K562 (cell line): ENCODE measurements at regions not wholly inside any gene's neighbourhood (a gene's known extent, or its start where the extent isn't known, plus 50 kb on each side); places are given as distances from the start of the nearest gene placed in this dataset.

Experiments used
- ATAC-seq: fragments of 200-7000 bp; cut with Tn5 transposase; 3 replicates; pipeline ENCODE4 v1.9.1; 2020; ENCODE audit warnings: moderate library complexity
- BruUV-seq: library from RNA; stranded (reverse); fragments of 400-500 nt; replicated peaks from 2 replicates; lab custom pipeline; 2021; lab: Mats Ljungman, UMichigan
- CTCF ChIA-PET: fragments of 300-600 bp; formaldehyde crosslinking; extraction: SDS; loops from one replicate; lab custom pipeline; 2021; ENCODE audit warnings: low intra/inter-chr PET ratio; lab: Yijun Ruan, JAX
- POLR2A ChIA-PET: fragments of 300-600, 350-650 bp; sonication (Branson Sonifier 250); formaldehyde crosslinking; extraction: SDS; loops from one replicate; lab custom pipeline; 2021; ENCODE audit warnings: antibody characterized with exemption, inconsistent platforms; lab: Yijun Ruan, JAX
- DNase-seq, 4 experiments: peaks; one replicate each; pipeline versions ENCODE4 v3.0.0 to v3.0.0-alpha.2; 2011 to 2018; ENCODE audit warnings: low spot score in 3 of 4, mixed read lengths in 3 of 4; ENCODE audit errors: extremely low read depth in 1 of 4
- FAIRE-seq: peaks from 2 replicates; lab custom pipeline; 2011; peaks lifted over from hg19 to GRCh38; lab: Jason Lieb, UNC
- H2AFZ ChIP-seq: 2 replicates; pipeline ENCODE4 v1.6.0; 2011; ENCODE audit warnings: low read depth, low read length, control low read depth, inconsistent platforms
- H3K27ac ChIP-seq: fragments of 200-600 bp; 3 replicates; pipeline ENCODE4 v1.8.0; 2011; ENCODE audit warnings: low read depth, mild to moderate bottlenecking, control low read depth, inconsistent platforms, low read length, moderate library complexity, mixed read lengths; ENCODE audit errors: extremely low read depth
- H3K27me3 ChIP-seq, 2 experiments: fragments of 300-600 bp in 1 of 2; 2 replicates in 1 of 2; 3 replicates in 1 of 2; pipeline versions ENCODE4 v1.6.0 to v1.8.0; 2011; ENCODE audit warnings: inconsistent platforms in 2 of 2, low read length in 2 of 2, mild to moderate bottlenecking in 1 of 2, mixed read lengths in 1 of 2, moderate library complexity in 1 of 2; ENCODE audit not compliant: control insufficient read depth in 2 of 2, insufficient read depth in 2 of 2
- H3K36me3 ChIP-seq: fragments of 300-600 bp; 3 replicates; pipeline ENCODE4 v1.8.0; 2011; ENCODE audit warnings: mild to moderate bottlenecking, low read length, inconsistent platforms; ENCODE audit not compliant: control insufficient read depth, insufficient read depth
- H3K4me1 ChIP-seq, 2 experiments: fragments of 200-600 bp in 1 of 2; replicated peaks in 1 of 2; 2 replicates in 1 of 2; 3 replicates in 1 of 2; pipeline versions ENCODE4 v1.5.1 to v1.8.0; 2011; ENCODE audit warnings: inconsistent platforms in 2 of 2, low read length in 2 of 2, mild to moderate bottlenecking in 1 of 2, mixed read lengths in 1 of 2, moderate library complexity in 1 of 2; ENCODE audit not compliant: control insufficient read depth in 2 of 2, insufficient read depth in 2 of 2
- H3K4me2 ChIP-seq: 2 replicates; pipeline ENCODE4 v1.6.1; 2011; ENCODE audit warnings: low read length, control low read depth, inconsistent platforms, mixed read lengths; ENCODE audit not compliant: insufficient read depth
- H3K4me3 ChIP-seq: fragments of 200-600 bp; sonication (generic), shearing (Covaris generic); 2 replicates; pipeline ENCODE4 v1.5.1; 2016; ENCODE audit warnings: control low read depth, inconsistent platforms
- H3K79me2 ChIP-seq: fragments of 200-600 bp; 3 replicates; pipeline ENCODE4 v1.8.0; 2011; ENCODE audit warnings: low read length, inconsistent platforms; ENCODE audit not compliant: control insufficient read depth, insufficient read depth
- H3K9ac ChIP-seq, 2 experiments: 2 replicates each; pipeline versions ENCODE4 v1.6.0 to v1.6.1; 2011; ENCODE audit warnings: low read depth in 2 of 2, low read length in 2 of 2, control low read depth in 1 of 2, inconsistent platforms in 1 of 2, mild to moderate bottlenecking in 1 of 2, mixed read lengths in 1 of 2; ENCODE audit not compliant: insufficient read depth in 1 of 2
- H3K9me1 ChIP-seq: one replicate; pipeline ENCODE4 v1.6.0; 2011; ENCODE audit warnings: inconsistent platforms, mild to moderate bottlenecking, low read length, moderate library complexity; ENCODE audit not compliant: control insufficient read depth, insufficient read depth
- H3K9me3 ChIP-seq: replicated peaks from 2 replicates; pipeline ENCODE4 v1.5.1; 2011; ENCODE audit warnings: low read depth, low read length, inconsistent platforms; ENCODE audit not compliant: control insufficient read depth, insufficient read depth
- H4K20me1 ChIP-seq: replicated peaks from 2 replicates; pipeline ENCODE4 v1.6.1; 2011; ENCODE audit warnings: low read length, inconsistent platforms, mixed read lengths; ENCODE audit not compliant: control insufficient read depth, insufficient read depth
- ATF3 ChIP-seq, 2 experiments: fragments of 450-650 bp in 1 of 2; sonication (generic) in 1 of 2; formaldehyde crosslinking in 1 of 2; IDR thresholded peaks in 1 of 2; conservative IDR thresholded peaks in 1 of 2; 2 replicates each; pipeline versions ENCODE4 v1.6.1 to v1.8.1; 2016 to 2023; ENCODE audit warnings: mild to moderate bottlenecking in 2 of 2, moderate library complexity in 2 of 2, inconsistent platforms in 1 of 2, missing genetic modification reagents in 1 of 2
- CEBPB ChIP-seq: fragments of 450-650 bp; IDR thresholded peaks from 2 replicates; pipeline ENCODE4 v1.6.1; 2016; ENCODE audit warnings: missing genetic modification characterization, missing compliant biosample characterization
- CREBBP ChIP-seq: IDR thresholded peaks from one replicate; pipeline ENCODE4 v1.6.1; 2012; ENCODE audit warnings: low read depth, mild to moderate bottlenecking, control low read depth, inconsistent platforms, low read length
- KAT8 ChIP-seq: fragments of 450-650 bp; IDR thresholded peaks from 2 replicates; pipeline ENCODE4 v1.6.1; 2016; ENCODE audit warnings: low read depth, mild to moderate bottlenecking
- MCM7 ChIP-seq, 2 experiments: fragments of 450-650 bp; IDR thresholded peaks; 2 replicates each; pipeline ENCODE4 v1.6.1; 2016 to 2018
- SMAD1 ChIP-seq: fragments of 150-350 bp; IDR thresholded peaks from 2 replicates; pipeline ENCODE4 v1.6.1; 2014; ENCODE audit warnings: low read length, low read depth; ENCODE audit not compliant: partially characterized antibody
- STAG1 ChIP-seq: sonication (generic); formaldehyde crosslinking; IDR thresholded peaks from 2 replicates; pipeline ENCODE4 v1.5.0; 2020; ENCODE audit warnings: missing genetic modification reagents, borderline replicate concordance
- USF2 ChIP-seq: sonication (generic); formaldehyde crosslinking; IDR thresholded peaks from 2 replicates; pipeline ENCODE4 v1.5.0; 2020; ENCODE audit warnings: missing genetic modification reagents
- ZNF77 ChIP-seq: fragments of 250-450 bp; sonication (Bioruptor Pico); IDR thresholded peaks from 2 replicates; pipeline ENCODE4 v1.5.0; 2020
- ZZZ3 ChIP-seq: fragments of 450-650 bp; IDR thresholded peaks from 2 replicates; pipeline ENCODE4 v1.6.1; 2016; ENCODE audit warnings: antibody characterized with exemption, mild to moderate bottlenecking, moderate library complexity
- WGBS: fragments of 100-300 bp; shearing (Covaris generic); methylation state at CpG from one replicate; pipeline ENCODE4 v1.1.6; 2016; ENCODE audit warnings: low coverage, mixed read lengths; ENCODE audit not compliant: insufficient coverage; ENCODE audit errors: missing lambda C conversion rate; 5-methylcytosine and 5-hydroxymethylcytosine counted together
- in situ Hi-C: fragments of 300-500 bp; cut with MboI; formaldehyde crosslinking; loops from 4 replicates; pipeline ENCODE4 v1.15.0; 2018; ENCODE audit warnings: inconsistent platforms, mixed read lengths
- intact Hi-C: fragments of 100-400 bp; cut with micrococcal nuclease; formaldehyde crosslinking; loops from 2 replicates; pipeline ENCODE4 v1.14.2; 2022
- TF ChIP-seq, protein P1 (sequence below): fragments of 450-650 bp; conservative IDR thresholded peaks from 2 replicates; pipeline ENCODE4 v1.6.1; 2016; ENCODE audit warnings: missing genetic modification characterization, low read depth, mild to moderate bottlenecking, control low read depth, missing compliant biosample characterization

GRCh38 chr11:38315151-38315550 lies 1717.1 kb upstream of the RAG2 start:
- DNase-seq (no peak), FAIRE-seq (no peak), ATAC-seq (peak; percentile 82)
- no peaks in the 10 kb centered on the region for H3K9me1 ChIP-seq
- no peaks in the 10 kb centered on the region for H4K20me1 ChIP-seq
- 25% methylated on average over 1 of the region's 1 CpG for WGBS
- in situ Hi-C loops (no loop called here), intact Hi-C loops (no loop called here)
- no peak overlapping the region for H3K4me2 ChIP-seq
- H3K79me2 ChIP-seq, result peaks cover 3% of the 10 kb centered on the region; the same call in 1 of the 3 replicates
- no TSS peak for BruUV-seq
- H2AFZ ChIP-seq, result no peak overlapping the region
- no peak overlapping the region for H3K27ac ChIP-seq
- H3K9ac ChIP-seq, result no peak overlapping the region; a peak in 1 of 4 replicates
- H3K27me3 ChIP-seq, result no peaks in the 10 kb centered on the region
- ChIA-PET POLR2A (interaction anchor here (0.8 to 1.2 kb wide), 2 partner anchors 13 to 879 kb away, joined by 3 to 4 read pairs; no protein-coding TSS in a partner anchor), CTCF (no interaction called here)
- no peaks in the 10 kb centered on the region for H3K36me3 ChIP-seq
- TF ChIP-seq ZZZ3 (no peak), USF2 (peak; percentile 41), SMAD1 (no peak), MCM7 (IDR thresholded peaks at IDR 0.05) (no peak), KAT8 (no peak), CEBPB (tag) (peak; percentile 41; the same call in 1 of the 2 replicates), STAG1 (CRISPR knock-in tag) (no peak), CREBBP (no peak), ZNF77 (no peak), ATF3 (IDR thresholded peaks at IDR 0.05) (peak; percentile 28; the same call in 1 of the 2 replicates), ATF3 (CRISPR knock-in tag; conservative IDR thresholded peaks at IDR 0.05) (no peak)
- TF ChIP-seq, protein P1, sequence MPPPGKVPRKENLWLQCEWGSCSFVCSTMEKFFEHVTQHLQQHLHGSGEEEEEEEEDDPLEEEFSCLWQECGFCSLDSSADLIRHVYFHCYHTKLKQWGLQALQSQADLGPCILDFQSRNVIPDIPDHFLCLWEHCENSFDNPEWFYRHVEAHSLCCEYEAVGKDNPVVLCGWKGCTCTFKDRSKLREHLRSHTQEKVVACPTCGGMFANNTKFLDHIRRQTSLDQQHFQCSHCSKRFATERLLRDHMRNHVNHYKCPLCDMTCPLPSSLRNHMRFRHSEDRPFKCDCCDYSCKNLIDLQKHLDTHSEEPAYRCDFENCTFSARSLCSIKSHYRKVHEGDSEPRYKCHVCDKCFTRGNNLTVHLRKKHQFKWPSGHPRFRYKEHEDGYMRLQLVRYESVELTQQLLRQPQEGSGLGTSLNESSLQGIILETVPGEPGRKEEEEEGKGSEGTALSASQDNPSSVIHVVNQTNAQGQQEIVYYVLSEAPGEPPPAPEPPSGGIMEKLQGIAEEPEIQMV (tag), result no peak
- H3K4me1 ChIP-seq, result no peaks in the 10 kb centered on the region; a peak in 1 of 5 replicates
- H3K9me3 ChIP-seq, result no peaks in the 10 kb centered on the region
- no peak overlapping the region for H3K4me3 ChIP-seq
